DMS114 treated with DMSO at 0.1 percent for 48 hours (cell line): ENCODE measurements at regions not wholly inside any gene's neighbourhood (a gene's known extent, or its start where the extent isn't known, plus 50 kb on each side); places are given as distances from the start of the nearest gene placed in this dataset.
A peak's percentile ranks its signal among the peaks of the same experiment; 100 is the strongest.

Source experiments
- DNase-seq: peaks from one replicate; lab custom pipeline; 2025; ENCODE audit not compliant: unreplicated experiment; lab: John Stamatoyannopoulos, UW

DNA sequence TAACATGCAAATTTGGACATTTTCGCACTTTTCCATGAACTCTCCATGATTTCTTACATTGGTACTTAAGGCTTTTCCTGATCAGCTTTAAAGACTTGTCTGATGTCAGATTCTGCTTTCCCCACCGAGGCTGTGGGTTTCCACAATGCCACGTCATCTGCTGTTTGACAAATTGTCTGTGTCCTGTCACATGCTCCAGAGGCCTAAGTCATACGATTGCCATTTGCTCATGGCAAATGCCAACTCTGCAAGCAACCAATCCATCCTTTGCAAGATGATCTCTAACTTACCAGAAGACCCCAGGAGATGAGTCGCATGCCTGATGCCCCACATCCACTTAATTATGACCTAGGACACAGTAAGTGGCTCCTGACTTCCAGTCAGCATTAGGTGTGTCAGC, 556.5 kb downstream of the BMP2 start:
- DNase-seq: no peak

DNA sequence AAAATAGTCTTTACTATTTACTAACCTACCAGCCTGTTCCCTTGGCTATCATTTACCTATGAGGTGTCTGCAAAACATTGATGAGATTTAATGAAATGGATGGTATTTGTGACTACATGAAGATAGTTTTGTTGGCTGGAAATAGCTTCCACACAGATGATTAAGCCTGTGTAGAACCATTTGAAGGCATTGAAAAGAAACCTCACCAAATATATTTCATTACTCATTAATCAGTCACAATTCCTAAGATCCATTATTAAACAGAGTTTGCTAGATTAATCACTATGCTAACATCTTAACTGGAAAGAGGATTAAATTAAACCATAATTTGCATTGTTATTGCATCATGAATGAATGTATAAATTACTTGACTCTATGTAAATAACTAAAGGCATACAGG, 560.3 kb downstream of the BMP2 start:
- no peak for DNase-seq

DNA sequence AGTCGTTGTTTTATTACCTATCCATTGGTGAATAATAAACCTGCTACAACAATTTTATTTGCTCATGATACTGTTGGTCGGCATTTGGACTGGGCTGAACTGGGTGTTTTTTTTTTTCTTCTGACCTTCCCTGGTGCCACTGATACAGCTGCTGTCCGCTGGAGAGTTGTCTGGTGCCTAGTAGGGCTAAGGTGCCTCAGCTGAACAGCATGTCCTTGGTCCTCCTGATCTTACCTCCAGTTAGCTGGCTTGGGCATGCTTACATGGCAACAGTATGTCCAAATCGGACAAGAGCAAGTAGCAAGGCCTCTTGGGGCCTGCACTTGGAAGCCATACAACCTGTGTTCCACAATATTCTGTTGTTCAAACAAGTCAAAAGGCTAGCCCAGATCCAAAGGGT, 563.4 kb downstream of the BMP2 start:
- no peak for DNase-seq

DNA sequence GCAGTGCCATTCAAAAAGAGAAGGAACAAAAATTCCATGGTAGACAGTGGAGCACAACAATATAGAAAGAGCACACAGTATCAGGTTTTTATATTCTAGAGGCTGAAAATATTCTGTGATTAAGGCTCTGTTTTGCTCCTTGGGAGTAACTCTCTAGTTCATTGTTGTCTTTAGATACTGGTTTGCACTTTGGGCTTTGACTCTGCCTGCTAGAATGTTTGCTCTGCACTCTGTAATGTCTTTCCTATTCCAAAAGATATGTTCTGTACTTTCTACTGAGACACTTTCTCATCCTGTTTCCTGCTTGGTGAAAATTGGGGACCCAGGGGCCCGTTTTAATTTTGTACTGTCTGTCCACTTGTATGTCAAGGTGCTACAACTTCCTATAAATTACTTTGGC, 564.7 kb downstream of the BMP2 start:
- DNase-seq: no peak

DNA sequence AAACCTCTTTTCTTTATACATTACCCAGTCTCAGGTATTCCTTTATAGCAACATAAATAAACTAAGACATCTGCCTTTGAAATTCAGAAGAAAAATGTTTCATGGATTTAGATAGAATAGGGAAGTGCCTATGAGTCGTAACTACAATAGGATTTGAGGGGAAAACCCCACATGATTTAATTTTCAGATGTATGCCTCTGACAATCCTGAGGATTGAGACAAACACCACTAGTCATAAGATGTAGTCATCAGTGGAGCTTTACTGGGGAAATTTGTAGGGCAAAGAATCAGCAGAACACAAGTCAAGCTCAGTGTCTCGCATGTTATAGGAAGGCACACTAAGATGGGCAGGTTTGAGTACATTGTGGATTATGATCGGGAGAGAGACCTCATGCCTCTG, 566.4 kb downstream of the BMP2 start:
- DNase-seq: no peak

DNA sequence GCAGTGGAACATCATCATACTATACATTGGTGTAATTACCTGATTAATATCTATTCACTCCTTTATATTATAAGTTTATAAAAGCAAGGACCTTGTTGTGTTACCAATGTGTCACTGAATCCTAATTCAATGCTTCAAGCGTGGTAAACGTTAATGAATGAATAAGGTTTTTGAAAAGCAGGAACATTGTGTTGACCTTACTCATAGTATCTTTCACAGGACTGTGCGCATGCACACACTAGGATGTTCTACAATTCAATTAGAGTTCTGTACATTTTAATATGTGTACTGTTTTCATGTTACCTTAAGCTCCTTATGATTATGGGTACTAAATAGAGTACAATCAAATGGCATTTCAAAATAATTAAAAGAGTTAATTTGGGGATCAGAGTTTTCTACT, 578.5 kb downstream of the BMP2 start:
- no peak for DNase-seq

DNA sequence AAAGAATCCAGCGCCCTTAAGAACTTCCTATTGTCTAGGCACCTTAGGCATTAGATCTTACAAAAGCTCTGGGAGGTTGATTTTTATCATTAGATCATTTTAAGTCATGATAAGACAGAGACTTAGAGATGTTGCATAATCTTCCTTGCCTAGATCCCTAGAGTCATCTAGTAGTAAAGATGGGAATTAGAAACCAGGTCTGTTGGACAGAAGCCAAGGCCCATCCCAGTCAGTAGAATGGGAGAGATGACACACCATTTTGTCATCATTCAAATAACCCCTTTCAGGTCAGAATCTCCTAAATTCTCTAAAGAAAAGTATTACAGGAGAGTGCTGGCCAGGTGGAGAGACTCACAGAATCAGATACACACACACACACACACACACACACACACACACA, 579.1 kb downstream of the BMP2 start:
- no peak for DNase-seq

DNA sequence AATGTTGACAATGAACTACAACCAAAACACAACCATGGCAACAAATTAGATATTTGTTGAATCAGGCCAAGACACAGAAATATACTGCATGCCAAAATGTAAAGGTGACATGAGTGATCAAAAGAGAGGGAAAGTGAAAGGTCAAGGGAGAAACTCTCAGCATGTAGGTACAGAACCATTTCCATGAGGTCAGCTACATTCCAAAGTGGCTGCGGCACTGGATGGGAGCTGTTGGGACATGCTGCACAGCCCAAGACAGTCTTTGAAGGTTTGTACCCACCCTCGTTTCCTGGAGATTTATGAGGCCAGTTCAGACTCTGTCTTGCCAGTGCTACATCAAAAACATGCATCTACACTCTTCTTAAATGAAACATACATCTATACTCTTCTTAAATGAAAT, 579.9 kb downstream of the BMP2 start:
- no peak for DNase-seq

DNA sequence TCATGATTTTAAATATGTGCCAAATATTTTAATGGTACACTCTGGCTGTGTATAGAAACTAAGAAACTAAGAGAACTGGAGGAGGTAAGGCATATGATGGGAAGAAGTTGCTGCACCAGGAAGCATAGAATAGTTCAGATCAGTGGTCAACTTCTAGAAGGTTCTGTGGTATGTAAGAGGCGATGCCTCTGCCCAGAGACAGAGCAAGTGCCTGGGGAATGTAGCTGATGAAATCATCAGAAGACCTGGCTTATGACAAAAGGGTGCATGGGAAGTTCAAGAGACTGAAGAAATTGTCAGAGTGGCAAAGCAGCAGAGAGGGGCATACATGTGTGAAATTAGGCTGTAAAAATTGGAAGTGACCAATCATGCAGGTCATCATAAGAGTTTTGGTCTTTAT, 580.8 kb downstream of the BMP2 start:
- no peak for DNase-seq

DNA sequence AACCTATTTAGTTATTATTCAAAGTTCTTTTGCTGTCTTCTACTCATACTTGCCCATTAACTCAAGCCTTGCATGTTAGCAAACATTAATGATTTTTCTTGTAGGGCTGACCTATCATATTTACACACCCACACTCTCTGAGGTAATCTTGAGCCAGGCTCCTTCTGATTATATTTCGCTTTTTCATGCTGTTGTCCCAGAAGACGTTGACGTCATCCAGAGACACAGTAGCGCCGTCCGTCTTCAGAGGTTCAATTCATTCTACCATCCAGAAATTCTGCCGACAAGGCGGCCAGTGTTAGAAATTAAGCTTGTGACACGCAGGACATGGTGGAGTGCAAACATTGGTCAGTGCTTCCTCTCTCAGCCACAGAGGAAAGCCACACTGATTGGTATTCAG, 584.7 kb downstream of the BMP2 start:
- DNase-seq: no peak

DNA sequence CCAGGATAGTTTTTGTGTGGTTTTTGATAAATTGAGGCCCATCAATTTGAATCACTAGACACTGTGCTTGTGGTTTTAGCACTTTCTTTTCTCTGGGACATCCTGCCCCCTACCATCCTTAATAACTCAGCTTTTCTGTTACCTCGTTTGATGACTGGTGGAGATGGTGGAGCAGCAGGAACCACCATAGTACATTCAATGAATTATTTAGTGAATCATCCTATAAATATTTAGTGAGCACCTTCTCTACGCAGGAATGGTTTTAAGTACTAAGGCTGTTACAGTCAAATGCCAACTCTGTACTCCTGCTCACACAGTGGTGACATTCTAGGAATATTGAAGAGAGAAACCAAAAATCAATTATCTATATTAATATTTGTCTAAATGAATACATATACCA, 585.2 kb downstream of the HAO1 start:
- no peak for DNase-seq

DNA sequence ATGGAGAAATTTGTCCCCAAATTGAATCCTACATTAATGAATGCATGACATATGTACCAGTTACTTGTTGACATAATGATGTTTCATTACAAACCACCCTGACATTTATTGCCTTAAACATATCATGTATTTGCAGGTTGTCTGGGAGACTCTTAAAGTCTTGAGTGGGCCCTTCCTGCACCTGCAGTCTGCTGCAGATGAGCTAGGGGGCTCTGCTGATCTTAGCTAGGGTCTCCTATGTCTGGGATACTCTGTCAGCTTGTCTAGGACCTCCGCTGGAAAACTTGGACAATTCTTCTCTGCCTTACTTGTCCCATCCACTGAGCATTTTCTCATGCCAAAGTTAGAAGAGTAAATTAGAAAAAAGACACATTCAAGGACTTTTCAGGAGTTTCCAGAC, 581.6 kb downstream of the HAO1 start:
- DNase-seq: no peak

DNA sequence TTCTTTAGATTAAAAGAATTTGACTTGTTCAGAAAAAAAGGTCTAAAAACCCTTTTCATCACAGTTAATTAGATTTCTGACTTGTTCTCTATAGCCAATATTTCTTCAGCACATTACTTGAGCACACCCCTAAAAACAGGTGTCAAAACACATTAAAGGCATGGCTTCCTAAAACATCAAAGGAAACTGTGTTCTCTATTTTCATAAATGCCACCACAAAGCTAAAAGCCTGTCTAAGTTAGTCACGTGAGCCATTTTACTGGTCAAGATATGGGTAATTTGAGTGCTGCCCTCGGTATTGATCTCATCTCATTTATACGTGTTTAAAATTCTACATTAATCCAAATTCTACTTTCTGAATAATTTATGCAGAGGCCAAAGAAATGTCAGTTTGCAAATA, 580.5 kb downstream of the HAO1 start:
- DNase-seq: no peak

DNA sequence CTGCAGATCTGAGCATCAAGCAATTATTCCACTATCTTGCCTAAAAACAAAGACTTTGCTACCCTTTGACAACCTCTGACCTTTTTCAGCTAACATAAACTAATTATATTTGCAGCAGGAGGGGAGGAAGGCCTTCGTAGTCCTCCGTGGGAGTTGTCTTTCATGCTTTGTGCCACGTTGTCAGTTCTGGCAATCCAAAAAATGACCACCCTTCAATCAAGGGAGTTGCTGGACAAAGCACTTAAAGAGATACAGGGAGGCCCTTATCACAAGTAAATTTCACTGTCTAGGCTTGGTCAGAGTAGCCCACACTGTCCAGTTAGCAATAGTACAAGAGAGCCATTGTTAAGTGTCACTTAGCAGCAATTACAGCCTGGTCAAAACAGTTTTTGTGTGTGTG, 578.9 kb downstream of the HAO1 start:
- DNase-seq: no peak

DNA sequence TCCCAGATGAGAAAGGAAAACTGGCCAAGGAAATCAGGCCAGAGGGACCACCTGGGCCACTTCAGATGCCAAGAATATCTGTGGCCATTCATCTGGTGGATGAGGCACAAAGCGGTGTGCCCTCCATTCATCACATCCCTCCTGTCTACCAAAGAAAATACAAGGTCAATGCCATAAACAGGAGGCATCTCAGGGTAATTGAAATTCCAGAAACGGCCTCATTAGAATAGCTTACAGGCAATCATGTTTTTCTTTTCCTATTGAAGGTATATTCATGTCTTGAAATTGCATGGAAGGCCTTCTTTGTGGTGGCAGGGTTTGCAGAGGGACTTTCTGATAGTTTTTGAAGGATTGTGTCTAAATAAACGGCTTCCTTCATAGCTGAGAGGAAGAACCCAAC, 578.3 kb downstream of the HAO1 start:
- no peak for DNase-seq

DNA sequence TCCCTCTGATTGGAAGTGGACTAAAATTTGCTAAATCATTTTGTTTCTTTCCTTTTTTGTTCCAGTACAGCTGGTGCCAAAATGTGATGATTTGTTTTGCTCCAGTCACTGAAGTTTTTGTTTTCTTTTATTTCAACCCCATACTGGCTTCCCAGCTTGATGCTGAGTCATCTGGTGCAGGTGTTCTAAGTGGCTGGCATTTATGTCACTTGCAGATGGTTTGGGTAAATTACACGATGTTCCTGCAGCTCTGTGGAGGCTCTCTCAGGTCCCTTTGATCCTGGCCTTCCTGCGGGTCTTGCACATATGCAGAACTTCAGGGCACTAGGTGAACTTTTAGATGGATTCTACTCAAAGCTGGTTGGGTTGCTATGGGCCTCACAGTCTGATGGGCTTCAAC, 577.7 kb downstream of the HAO1 start:
- DNase-seq: no peak

DNA sequence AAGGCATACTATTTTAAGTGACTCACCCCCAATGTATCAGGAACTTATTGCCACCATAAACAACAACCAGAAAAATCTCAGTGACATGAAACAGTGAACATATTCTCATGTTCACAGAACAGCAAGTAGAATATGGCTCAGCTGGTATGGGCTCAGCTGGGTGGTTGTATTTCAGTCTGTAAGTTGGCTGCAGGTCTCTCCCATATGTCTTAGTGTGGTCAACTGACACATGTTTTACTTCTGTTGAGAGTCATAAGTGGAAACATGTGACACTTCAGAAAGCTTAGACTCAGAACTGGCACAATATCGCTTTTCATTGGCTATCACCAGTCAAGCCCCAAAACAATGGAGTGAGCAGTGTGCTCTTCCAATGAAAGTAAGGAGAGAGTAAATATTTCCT, 574.1 kb downstream of the HAO1 start:
- DNase-seq: no peak

DNA sequence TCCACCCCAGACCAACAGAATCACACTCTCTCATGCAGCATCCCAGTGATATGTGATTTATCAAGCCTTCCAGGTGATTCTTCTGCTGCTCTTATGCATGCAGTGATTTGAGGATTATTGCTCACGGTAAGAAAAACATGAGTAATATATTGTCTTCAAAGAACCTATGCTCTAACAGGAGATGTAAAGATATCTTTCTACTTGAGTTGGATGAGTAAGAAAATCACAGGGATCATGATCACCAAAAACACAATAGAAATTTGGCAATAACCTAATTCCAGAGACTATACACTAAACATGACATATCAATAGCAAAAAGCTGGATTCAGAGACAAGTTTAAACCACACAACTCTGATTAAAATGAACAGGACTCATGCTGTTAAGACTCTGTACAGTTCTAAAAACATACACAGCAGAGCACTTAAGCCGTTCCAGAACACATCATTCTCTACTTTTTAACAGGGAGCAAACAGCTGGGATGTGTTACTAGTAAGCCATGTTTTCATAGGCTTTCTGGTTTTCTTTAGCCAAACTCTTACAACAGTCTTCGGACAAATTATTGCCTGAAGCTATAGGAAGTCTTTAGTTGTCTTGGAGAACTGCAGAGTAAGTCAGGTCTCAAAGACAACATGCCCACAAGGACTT, 568.6 kb downstream of the HAO1 start:
- no peak for DNase-seq

DNA sequence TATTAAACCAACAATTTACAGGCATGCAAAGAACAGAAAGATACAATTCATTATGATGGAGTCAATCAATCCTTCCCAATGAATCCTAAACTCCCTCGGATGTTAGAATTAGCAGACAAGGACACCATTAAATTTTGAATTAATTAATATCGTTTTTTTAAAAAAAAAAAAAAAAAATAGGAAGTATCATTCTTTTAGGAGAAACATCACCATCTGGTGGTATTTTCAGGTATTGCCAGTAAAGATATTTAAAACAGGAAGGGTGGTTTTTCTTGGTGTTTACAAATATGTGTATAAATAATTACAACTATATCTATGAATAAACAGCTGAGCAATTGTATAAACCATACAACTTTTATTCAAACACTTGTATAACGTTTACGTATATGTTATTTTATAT, 564.4 kb downstream of the HAO1 start:
- DNase-seq: peak; percentile 13

DNA sequence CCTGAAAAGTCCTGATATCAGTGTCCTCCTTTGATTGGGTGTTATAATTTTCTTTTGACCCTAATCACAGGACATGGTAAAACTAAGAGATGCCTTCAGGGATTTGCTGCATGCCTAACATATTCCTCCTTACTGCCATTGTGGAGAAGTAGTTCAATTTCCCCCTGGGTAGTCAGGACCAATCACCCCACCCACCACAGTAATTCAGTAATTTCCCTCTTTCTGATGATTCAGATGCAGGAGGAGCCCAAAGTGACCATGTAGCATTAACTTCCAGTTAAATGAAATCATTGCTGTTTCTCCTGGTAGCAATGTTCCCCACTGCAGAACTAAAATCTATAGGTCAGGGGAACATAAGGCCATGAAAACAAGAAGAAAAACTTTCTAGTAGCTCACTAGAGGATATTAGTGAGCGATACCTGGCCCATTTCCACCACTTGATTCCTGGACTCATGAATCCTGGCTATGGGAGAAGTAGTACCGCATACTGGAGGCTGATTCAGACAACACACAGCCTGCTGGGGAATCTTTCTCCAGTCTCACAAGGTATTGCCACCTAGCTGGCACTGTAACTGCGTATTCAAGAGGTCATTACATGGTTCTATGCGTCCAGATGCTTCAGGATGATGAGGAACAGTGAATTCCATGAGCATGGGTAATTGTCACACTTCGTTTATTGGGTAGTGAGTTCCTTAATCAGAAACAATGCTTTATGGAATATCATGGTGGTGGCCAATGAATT, 561.2 kb downstream of the HAO1 start:
- DNase-seq: no peak

DNA sequence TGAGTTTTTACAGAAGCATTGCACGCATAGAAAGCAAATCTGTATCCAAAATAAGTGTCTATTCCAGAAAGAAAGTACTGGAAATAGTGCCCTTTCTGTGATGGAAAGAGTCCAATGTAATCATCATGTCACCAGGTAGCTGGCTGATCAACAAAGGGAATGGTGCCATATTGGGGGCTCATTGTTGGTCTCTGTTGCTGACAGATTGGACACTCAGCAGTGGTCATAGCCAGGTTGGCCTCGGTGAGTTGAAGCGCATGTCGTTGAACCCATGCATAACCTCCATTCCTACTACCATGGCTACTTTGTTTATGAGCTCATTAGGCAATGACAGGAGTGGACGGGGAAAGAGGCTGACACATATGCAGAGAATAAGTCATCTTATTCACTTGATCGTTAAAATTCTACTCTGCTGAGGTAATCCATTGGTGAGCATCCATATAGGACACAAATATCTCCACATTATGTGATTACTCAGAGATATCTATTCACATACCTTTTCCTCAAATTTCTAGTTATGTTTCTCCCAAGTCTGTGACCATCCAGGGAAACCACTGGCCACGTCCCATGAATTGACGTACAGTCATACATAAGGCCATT, 560.5 kb downstream of the HAO1 start:
- no peak for DNase-seq

DNA sequence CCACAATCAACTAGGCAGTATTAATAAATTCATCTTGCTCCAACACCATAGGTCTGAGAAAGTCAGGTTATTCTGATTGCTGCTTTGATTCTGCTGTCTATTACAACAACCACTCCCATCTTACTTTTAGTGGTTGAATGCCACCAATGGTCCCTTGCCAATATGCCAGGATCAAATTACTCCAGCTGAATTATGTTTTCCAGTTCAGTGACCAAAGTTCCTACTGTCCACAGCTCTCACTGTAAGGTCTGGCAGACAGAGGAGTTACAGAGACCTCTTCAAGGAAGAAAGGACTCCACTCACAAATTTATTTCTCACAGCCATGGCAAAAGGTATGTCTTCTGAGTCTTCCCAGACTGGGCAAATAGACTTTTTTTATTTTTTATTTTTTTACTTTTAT, 557.0 kb downstream of the HAO1 start:
- no peak for DNase-seq
